SK-N-MC (cell line): ENCODE measurements at regions not wholly inside any gene's neighbourhood (a gene's known extent, or its start where the extent isn't known, plus 50 kb on each side); places are given as distances from the start of the nearest gene placed in this dataset.
"Not testable (repeated sequence)": the region's sequence is repeated elsewhere in the genome, so short reads cannot be mapped to it uniquely, and the experiment has no call there.

ENCODE experiments used
- DNase-seq: peaks from one replicate; pipeline ENCODE4 v3.0.0-alpha.2; 2011; ENCODE audit warnings: low read depth, low spot score
- H3K27ac ChIP-seq: fragments of 200-600 bp; sonication (generic); 2 replicates; pipeline ENCODE4 v1.5.1; 2016; ENCODE audit warnings: mixed run types
- H3K36me3 ChIP-seq: fragments of 200-600 bp; sonication (generic); 2 replicates; pipeline ENCODE4 v1.6.1; 2017; ENCODE audit warnings: antibody characterized with exemption, low read length, mixed read lengths; ENCODE audit not compliant: insufficient read depth
- H3K4me3 ChIP-seq: fragments of 200-600 bp; sonication (generic); 2 replicates; pipeline ENCODE4 v1.5.1; 2016
- H3K9ac ChIP-seq: fragments of 200-600 bp; sonication (generic); 2 replicates; pipeline ENCODE4 v1.8.0; 2017; ENCODE audit warnings: mixed run types, mixed read lengths; ENCODE audit not compliant: insufficient read length
- H3K9me3 ChIP-seq: fragments of 200-600 bp; sonication (generic); 2 replicates; pipeline ENCODE4 v1.6.1; 2017; ENCODE audit warnings: low read depth, mild to moderate bottlenecking, antibody characterized with exemption, low read length, moderate library complexity, mixed read lengths
- EZH2 ChIP-seq: fragments of 200-600 bp; sonication (generic); IDR thresholded peaks from one replicate; pipeline ENCODE4 v1.6.1; 2017; ENCODE audit warnings: antibody characterized with exemption
- FOXP2 ChIP-seq: optimal IDR thresholded peaks from 2 replicates; pipeline ENCODE3; 2011; ENCODE audit warnings: mild to moderate bottlenecking, moderate library complexity; ENCODE audit not compliant: insufficient read depth; ENCODE audit errors: extremely low read length, control extremely low read depth
- POLR2AphosphoS5 ChIP-seq: IDR thresholded peaks from 2 replicates; pipeline ENCODE4 v1.6.1; 2012; ENCODE audit warnings: mild to moderate bottlenecking, low read depth, low read length, borderline replicate concordance

- no peak for DNase-seq
- no peak overlapping the region for H3K4me3 ChIP-seq
- TF ChIP-seq EZH2 = no peak
- TF ChIP-seq FOXP2 = no peak
- no peak for TF ChIP-seq POLR2AphosphoS5
- H3K36me3 ChIP-seq = peaks cover 34% of the 10 kb centered on the region
- peaks cover 10% of the 10 kb centered on the region; the same call in 1 of the 2 replicates for H3K9me3 ChIP-seq
- H3K27ac ChIP-seq = no peak overlapping the region
- H3K9ac ChIP-seq = no peak overlapping the region
These were observed 119.7 kb upstream of the KLF14 start for GRCh38 chr7:130853503-130854279.

DNA sequence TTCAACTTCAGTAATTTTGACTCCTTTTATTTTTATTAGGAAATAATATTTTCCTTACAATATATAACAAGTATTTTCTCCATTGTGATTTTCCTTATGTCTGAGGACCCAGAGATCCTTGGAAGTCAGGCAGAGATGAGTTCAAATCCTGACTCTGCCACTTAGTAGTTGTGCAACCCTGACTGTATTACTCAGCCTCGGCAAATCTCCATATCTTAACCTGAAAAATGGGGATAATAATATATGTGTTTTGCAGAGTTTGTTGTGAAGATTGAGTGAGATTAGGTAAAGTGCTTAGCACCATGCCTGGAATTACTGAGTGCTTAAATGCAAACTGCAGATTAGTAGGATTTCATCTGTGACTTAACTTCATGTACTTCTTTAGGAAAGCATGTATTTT lies 120.5 kb upstream of the KLF14 start:
- H3K27ac ChIP-seq = no peak overlapping the region
- H3K36me3 ChIP-seq = peaks cover 37% of the 10 kb centered on the region
- TF ChIP-seq FOXP2 (no peak), EZH2 (no peak), POLR2AphosphoS5 (no peak)
- H3K9me3 ChIP-seq = peaks cover 10% of the 10 kb centered on the region; the same call in 1 of the 2 replicates
- H3K4me3 ChIP-seq = no peak overlapping the region
- DNase-seq = no peak
- no peak overlapping the region for H3K9ac ChIP-seq

- Histone ChIP-seq H3K27ac (no peak overlapping the region), H3K4me3 (no peak overlapping the region), H3K9ac (no peak overlapping the region), H3K36me3 (peaks cover 52% of the 10 kb centered on the region), H3K9me3 (peaks cover 10% of the 10 kb centered on the region; the same call in 1 of the 2 replicates)
- TF ChIP-seq POLR2AphosphoS5 = no peak
- no peak for TF ChIP-seq EZH2
- no peak for TF ChIP-seq FOXP2
- no peak for DNase-seq
These were observed 122.9 kb upstream of the KLF14 start for GRCh38 chr7:130856866-130857265.

DNA sequence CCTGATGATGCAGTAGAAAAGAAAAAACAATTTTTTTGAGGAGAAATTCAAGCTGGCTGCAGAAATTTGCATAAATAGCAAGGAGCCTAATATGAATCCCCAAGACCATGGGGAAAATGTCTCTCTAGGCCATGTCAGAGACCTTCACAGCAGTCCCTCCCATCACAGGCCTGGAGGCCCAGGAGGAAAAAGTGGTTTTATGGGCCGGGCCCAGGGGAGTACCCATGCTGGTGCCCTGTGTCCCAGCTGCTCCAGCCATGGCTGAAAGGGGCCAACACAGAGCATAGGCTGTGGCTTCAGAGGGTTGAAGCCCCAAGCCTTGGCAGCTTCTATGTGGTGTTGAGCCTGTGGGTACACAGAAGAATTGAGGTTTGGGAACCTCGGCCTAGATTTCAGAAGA lies 126.8 kb upstream of the KLF14 start:
- not testable (repeated sequence) for H3K9ac ChIP-seq, H3K27ac ChIP-seq, DNase-seq, H3K4me3 ChIP-seq
- peaks cover 69% of the 10 kb centered on the region for H3K36me3 ChIP-seq
- peaks cover 10% of the 10 kb centered on the region; the same call in 1 of the 2 replicates for H3K9me3 ChIP-seq

DNA sequence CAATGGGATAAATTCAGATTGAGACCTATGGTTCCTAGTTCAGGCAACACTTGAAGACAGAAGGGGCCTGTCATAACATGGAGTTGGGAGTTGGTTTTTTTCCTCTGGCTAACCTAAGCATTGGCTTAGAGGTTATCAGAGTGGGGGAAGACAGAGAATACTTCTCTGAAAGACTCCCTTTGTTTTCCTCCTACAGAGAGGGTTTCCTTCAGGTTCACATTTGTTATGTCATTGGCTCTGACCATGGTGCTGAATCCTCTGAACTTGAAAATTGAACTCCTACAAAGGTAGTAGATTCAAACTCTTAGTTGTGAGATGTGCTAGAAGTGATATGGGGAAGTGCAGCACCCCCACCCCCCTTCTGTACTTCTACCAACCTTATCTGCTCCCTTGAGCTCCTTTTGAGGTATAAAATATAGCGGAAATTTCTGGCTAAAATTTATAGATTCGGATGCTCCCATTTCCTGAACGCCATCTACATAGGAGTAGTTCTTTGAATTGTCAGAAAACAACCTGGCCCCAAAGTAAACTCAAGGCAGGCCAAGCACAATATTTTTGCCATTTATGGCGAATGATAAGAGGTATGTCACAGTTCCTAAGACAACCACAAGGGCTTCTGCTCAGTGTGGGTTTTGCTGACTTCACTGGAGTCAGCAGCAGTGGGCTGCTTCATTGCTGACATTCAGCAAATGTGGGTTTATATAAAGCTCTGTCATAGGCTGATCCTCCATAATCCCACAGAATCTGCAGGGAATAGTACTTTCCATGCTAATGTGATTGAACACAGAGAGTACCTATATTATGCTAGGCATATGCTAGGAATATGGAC lies 131.6 kb upstream of the KLF14 start:
- DNase-seq = no peak
- H3K36me3 ChIP-seq = peaks cover 70% of the 10 kb centered on the region
- H3K27ac ChIP-seq = 0 out of 2 replicates have a peak overlapping the region, but pooled peaks have one; percentile 8
- TF ChIP-seq POLR2AphosphoS5 (no peak), FOXP2 (no peak), EZH2 (no peak)
- no peaks in the 10 kb centered on the region for H3K9me3 ChIP-seq
- H3K4me3 ChIP-seq = no peak overlapping the region
- H3K9ac ChIP-seq = no peak overlapping the region

GRCh38 chr7:130867039-130867438 lies 133.0 kb upstream of the KLF14 start:
- no peak for DNase-seq
- H3K36me3 ChIP-seq = peaks cover 65% of the 10 kb centered on the region
- H3K9me3 ChIP-seq = no peaks in the 10 kb centered on the region
- H3K4me3 ChIP-seq = no peak overlapping the region
- no peak for TF ChIP-seq FOXP2
- TF ChIP-seq EZH2 = no peak
- no peak for TF ChIP-seq POLR2AphosphoS5
- peak overlapping the region; percentile 11; the same call in 1 of the 2 replicates for H3K27ac ChIP-seq
- no peak overlapping the region for H3K9ac ChIP-seq

- DNase-seq = no peak
These were observed 133.7 kb upstream of the KLF14 start for GRCh38 chr7:130867581-130868136.

DNA sequence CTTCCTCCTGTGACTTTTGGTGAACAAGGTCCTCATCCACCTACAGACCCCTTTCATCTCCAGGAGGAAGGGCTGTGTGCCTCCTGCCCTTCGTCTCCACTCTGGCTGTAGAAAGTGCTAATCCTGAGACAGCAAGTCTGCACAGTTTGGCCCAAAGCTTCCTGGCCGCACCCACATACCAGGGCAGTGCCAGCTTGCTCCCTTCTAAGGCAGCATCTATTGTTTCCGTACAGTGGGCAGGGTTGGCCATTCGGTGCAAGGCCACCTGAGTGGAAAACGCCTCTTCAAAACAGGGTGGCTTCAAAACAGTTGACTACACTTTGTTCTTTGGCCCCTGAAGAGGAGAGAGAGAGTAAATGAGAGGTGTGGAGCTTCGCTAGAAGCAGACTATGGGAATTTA lies 134.1 kb upstream of the KLF14 start:
- TF ChIP-seq EZH2 = no peak
- no peak for TF ChIP-seq FOXP2
- no peak for TF ChIP-seq POLR2AphosphoS5
- no peak for DNase-seq
- H3K4me3 ChIP-seq = no peak overlapping the region
- no peak overlapping the region for H3K9ac ChIP-seq
- H3K36me3 ChIP-seq = peaks cover 65% of the 10 kb centered on the region
- no peak overlapping the region for H3K27ac ChIP-seq
- no peaks in the 10 kb centered on the region for H3K9me3 ChIP-seq

More at GRCh38 chr7:130867581-130868136, 133.7 kb upstream of the KLF14 start:
- no peak overlapping the region for H3K4me3 ChIP-seq
- TF ChIP-seq EZH2 = no peak
- no peak for TF ChIP-seq POLR2AphosphoS5
- peaks cover 65% of the 10 kb centered on the region for H3K36me3 ChIP-seq
- H3K9me3 ChIP-seq = no peaks in the 10 kb centered on the region
- no peak overlapping the region for H3K9ac ChIP-seq
- H3K27ac ChIP-seq = no peak overlapping the region
